ENCODE measurements at regions not wholly inside any gene's neighbourhood (a gene's known extent, or its start where the extent isn't known, plus 50 kb on each side); places are given as distances from the start of the nearest gene placed in this dataset.

DNA sequence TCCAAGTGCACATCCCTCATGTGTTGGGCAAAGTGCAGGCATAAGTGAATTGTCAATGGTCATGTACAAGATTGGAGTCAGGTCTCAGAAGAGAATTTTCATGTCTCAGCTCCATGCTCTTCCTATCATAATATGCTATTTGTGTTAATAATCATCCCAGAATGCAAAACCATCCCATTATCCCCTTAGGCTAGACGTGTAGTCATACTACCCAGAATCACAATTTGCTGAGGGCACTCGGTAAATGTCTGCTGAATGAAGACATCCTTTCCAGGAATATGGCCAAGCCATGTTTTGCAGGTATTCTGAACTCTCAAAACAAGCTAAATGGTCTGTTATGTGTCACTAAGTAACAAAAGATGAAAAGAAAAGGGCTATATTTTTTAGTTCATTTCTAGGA is 263.8 kb downstream of the RAD51AP2 start:
- TF ChIP-seq, protein P1, sequence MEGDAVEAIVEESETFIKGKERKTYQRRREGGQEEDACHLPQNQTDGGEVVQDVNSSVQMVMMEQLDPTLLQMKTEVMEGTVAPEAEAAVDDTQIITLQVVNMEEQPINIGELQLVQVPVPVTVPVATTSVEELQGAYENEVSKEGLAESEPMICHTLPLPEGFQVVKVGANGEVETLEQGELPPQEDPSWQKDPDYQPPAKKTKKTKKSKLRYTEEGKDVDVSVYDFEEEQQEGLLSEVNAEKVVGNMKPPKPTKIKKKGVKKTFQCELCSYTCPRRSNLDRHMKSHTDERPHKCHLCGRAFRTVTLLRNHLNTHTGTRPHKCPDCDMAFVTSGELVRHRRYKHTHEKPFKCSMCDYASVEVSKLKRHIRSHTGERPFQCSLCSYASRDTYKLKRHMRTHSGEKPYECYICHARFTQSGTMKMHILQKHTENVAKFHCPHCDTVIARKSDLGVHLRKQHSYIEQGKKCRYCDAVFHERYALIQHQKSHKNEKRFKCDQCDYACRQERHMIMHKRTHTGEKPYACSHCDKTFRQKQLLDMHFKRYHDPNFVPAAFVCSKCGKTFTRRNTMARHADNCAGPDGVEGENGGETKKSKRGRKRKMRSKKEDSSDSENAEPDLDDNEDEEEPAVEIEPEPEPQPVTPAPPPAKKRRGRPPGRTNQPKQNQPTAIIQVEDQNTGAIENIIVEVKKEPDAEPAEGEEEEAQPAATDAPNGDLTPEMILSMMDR (conservative IDR thresholded peaks at IDR 0.05): no peak
- no peak for TF ChIP-seq EZH2 (IDR thresholded peaks at IDR 0.05; ENCODE audit: low read depth)

All from PC-9 (cell line).